Kidney glomerular epithelial cell (primary cell): ENCODE measurements at regions not wholly inside any gene's neighbourhood (a gene's known extent, or its start where the extent isn't known, plus 50 kb on each side); places are given as distances from the start of the nearest gene placed in this dataset.

Experiments
- DNase-seq: peaks from one replicate; lab custom pipeline; 2025; lab: John Stamatoyannopoulos, UW

GRCh38 chr13:32910530-32910929 lies 105.7 kb upstream of the KL start:
- no peak for DNase-seq

- peak; percentile 16 for DNase-seq
These were observed 104.7 kb upstream of the KL start for GRCh38 chr13:32911506-32911905.

DNA sequence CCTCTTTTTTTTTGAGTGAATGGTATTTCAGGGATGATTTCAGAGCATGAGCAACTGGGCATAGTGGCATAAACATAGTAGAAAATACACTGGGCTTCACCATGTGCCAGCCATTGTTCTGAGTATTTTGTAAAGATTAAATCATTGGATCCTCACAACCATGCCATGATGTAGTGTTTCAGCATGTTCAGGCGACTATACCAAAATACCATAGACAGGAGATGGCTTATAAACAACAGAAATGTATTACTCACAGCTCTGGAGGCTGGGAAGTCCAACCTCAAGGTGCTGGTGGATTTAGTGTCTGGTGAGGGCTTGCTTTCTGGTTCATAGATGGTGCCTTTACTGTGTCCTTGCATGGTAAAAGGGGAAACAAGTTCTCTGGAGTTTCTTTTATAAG lies 101.5 kb upstream of the KL start:
- no peak for DNase-seq

DNA sequence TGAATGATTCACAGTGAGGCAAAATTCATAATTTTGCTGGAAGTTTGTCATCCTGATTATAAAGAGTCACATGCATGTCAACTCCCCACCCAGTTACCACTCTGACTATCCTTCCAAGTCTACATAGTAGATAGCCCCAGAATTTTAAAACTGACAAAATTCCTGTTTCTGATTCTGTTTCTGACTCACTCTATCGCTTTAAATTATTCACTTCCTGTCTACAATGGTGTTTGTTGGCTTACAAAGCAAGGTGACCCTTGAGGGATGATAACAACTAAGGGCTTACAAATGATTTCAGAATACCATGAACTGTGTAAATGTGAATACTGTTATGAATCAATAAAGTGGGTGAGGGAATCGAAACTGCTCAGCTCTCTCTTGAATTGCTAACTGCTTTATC lies 98.7 kb upstream of the KL start:
- DNase-seq = no peak

DNA sequence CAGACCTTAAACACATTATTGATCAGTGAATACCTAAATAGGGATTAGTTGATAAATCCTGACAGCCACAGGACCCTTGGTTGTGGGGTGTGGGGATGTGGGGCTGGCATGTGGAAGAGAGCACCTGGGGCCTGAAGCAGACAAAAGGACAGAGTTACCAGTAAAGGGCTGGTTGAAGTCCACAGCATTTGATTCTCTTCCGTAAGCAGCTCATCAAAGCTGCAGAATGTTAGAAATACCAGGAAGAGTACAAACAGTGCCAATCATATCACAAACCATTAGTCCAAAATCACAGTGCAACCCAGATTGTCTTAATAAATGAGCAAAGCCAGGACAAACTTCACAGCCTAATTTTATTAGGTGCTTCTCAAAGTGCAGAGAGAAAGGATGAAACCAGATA lies 92.5 kb upstream of the KL start:
- no peak for DNase-seq

DNA sequence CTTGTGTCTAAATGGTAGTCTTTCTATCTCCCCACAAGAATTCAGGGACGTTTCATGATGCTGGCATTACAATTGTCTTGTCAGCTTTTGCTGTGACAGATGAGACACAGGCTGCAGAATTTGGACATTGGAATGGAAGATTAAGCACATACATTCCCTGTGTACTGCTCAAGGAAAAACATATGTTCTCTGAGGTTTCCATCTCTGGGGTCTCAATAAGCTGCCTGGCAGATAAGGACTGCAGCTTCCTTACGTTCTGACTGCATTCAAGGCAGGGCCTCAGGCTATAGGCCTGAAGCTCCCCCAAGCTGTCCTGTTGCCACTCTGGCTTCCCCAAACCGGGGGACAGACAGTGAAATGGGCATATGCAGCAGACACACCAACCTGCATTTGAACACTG lies 91.3 kb upstream of the KL start:
- DNase-seq = no peak

- DNase-seq = no peak
These were observed 90.7 kb upstream of the KL start for GRCh38 chr13:32925506-32925905.

DNA sequence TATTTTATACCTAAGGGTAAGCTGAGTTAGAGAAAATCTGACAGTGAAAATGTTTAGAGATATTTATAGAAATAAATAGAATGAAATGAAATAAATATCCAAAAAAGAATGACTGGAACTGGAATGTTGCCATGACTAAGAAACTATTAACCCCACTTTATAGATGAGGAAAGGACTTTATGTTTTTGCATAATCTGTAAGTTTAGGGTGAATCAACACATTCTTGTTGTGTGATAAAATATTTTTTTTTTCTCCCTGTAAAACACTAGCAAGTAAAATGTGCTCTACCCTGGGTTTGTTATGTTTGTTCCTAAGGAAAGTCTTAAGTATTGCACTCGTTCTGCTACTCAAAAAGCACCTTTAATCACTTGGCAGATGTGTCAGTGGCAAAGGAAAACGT lies 83.8 kb upstream of the KL start:
- DNase-seq = no peak

DNA sequence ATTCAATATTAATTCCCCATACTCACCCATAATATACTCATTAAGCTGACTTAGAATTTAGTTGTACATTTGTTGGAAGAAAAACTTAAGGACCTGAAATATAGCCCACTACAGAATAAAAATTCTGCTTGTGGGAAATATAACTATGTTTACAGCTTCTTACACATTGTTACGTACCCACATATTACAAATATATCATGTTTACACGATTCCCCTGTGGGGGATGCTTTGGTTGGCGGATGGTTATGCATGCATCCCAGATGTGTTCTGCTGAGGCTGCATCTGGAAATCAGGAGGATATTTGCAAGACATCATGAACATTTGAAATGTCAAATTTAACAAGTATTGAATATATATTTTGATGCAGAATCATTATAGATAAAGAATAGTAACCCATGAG lies 79.5 kb upstream of the KL start:
- DNase-seq = no peak

- DNase-seq = no peak
These were observed 77.9 kb upstream of the KL start for GRCh38 chr13:32938314-32938713.

GRCh38 chr13:32938907-32939306 lies 77.3 kb upstream of the KL start:
- DNase-seq = no peak

DNA sequence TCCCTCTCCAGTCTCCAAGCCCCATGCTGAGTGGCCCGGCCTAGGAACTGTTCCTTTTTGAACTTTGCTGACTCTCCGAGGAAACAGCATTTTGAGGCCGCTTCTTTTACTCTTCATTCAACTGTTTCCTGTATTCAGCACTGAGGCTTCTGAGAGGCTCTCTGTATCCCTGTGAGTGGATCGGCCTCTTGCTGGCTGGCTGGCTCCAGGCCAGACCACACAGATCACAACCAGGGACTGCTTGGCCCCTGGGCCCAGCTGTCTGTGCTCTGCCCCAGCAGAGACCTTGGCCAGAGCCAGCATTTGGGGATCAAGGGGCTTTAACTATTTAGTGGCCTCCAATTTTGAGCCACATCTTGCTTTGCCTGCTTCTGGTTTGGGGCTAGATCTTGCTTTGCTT lies 75.6 kb upstream of the KL start:
- DNase-seq = no peak

DNA sequence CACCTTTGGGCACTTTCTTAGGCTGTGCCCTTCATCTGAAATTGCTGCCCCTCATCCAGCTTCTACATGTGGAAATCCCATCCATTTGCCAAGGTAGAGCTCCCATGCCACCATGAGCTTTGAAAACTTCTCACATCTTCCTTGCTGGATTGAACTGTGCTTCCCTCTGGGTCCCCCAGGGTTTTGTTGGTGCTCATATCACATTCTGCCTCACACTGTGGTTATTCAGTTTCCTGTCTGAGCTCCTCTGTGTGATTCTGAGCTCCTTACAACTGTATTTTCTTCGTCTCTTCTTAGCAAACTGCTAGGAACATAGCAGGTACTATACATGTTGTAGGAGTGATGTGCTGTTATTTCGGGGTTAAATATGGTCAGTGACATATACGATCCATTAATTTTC lies 74.9 kb upstream of the KL start:
- DNase-seq = no peak

GRCh38 chr13:32946558-32946957 lies 69.7 kb upstream of the KL start:
- DNase-seq = no peak

GRCh38 chr13:32947411-32948276 lies 68.6 kb upstream of the KL start:
- DNase-seq = no peak

DNA sequence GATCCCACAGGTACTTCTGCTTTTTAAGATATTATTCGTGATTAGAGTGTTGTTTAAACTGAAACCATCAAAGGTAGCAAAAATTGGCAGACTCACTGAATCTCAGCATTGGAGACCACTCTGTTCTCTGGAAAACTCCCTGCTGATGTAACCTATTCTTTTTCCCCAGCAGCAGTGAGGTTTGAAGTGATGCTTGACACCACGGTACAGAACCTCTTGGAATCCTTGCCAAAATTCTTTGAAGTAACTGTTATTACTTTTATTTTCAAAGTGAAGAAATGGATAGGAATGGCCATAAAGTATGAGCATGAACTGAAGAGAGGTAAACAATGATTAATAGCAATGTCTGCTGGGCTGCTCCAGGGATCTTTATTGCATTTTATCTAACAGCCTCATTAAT lies 66.4 kb upstream of the KL start:
- DNase-seq = peak; percentile 14

- DNase-seq = no peak
These were observed 64.6 kb upstream of the KL start for GRCh38 chr13:32951580-32951979.

DNA sequence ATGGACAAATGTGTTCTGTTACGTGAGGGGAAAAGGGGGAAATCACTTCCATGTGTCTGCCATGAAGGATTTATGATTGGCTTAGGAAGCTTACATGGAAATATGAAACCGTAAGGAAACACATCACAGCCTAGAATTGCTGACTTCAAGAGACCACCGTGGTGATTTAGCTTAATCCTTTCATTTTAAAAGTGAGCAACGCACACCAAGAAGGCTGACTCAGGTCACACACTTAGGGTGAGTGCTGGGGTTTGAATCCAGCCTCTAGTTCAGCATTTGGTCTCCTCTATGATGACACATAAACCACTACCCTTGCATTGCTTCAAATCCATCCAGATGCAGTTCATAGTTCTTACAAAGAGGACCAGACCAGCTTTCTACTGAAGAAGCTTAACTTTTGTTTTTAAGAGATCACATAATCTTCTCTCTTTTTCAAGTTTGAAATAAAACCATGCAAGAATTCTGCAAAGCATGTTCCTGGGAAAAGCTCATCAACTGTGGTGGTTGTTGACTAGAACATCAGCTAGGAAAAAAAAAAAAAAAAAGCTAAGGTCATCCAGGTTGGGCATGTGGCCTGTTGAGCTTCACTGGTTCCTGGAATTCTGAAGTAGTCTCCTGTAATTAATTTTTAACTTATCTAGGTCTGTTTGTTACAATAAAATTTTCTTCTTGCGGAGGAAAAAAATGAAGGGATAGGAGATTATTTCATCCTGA lies 60.2 kb upstream of the KL start:
- DNase-seq = peak; percentile 89

GRCh38 chr13:32956595-32956933 lies 59.7 kb upstream of the KL start:
- DNase-seq = no peak

GRCh38 chr13:32960626-32961025 lies 55.6 kb upstream of the KL start:
- no peak for DNase-seq

GRCh38 chr13:32961724-32962123 lies 54.5 kb upstream of the KL start:
- no peak for DNase-seq

DNA sequence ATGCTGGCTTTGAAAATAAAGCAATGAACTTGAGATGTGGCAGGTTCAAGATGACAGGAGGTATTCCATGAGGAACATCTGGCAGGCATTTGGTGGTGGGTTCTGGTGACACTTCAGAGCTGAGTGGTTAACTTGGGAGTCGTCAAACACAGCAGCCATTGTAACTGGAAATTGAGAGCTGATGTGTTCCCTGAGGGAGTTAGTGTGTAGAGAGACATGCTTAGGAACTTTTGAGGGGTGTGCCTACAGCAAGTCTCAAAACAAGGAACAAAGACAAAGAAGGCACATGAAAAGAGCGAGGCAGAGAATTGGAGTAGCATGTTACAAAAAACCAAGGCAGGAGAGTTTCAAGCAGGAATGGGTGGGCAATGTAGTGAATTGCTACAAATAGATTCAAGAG lies 53.9 kb upstream of the KL start:
- no peak for DNase-seq

- DNase-seq = no peak
These were observed 51.2 kb upstream of the KL start for GRCh38 chr13:32964987-32965386.
